ENCODE measurements at regions not wholly inside any gene's neighbourhood (a gene's known extent, or its start where the extent isn't known, plus 50 kb on each side); places are given as distances from the start of the nearest gene placed in this dataset.

- Histone ChIP-seq H3K36me3 (replicated peaks in 1 of 2; ENCODE audit: control extremely low read depth in 1 of 2, control insufficient read depth in 1 of 2, extremely low read depth in 1 of 2, insufficient read depth in 2 of 2, low read length in 1 of 2) (no peaks in the 10 kb centered on the region), H3K27me3 (replicated peaks in 1 of 4; ENCODE audit: control extremely low read depth in 1 of 4, control insufficient read depth in 3 of 4, insufficient read depth in 4 of 4, low read length in 3 of 4) (peaks cover 0 to 4% (median 0%) of the 10 kb centered on the region in 4 experiments), H3K4me1 (ENCODE audit: control insufficient read depth in 2 of 2, insufficient read depth in 2 of 2, low read length in 2 of 2) (no peaks in the 10 kb centered on the region), H4K20me1 (ENCODE audit: control insufficient read depth, insufficient read depth, low read length, poor library complexity, severe bottlenecking) (no peaks in the 10 kb centered on the region), H3K9ac (ENCODE audit: low read length) (no peak overlapping the region), H2AFZ (ENCODE audit: insufficient read depth, low read depth, low read length, poor library complexity, severe bottlenecking) (no peak overlapping the region), H3K79me2 (ENCODE audit: control insufficient read depth, insufficient read depth, low read length) (no peaks in the 10 kb centered on the region), H3K27ac (ENCODE audit: low read length in 2 of 2) (no peak overlapping the region), H3K4me3 (ENCODE audit: control extremely low read depth in 1 of 5, extremely low read depth in 1 of 5, insufficient read depth in 1 of 5, low read depth in 2 of 5, low read length in 4 of 5) (no peak overlapping the region), H3K4me2 (replicated peaks; ENCODE audit: low read depth, low read length, poor library complexity, severe bottlenecking) (no peak overlapping the region), H3K9me3 (ENCODE audit: control extremely low read depth in 1 of 3, control insufficient read depth in 2 of 3, insufficient read depth in 1 of 3, low read length in 2 of 3) (peaks cover 0 to 8% (median 0%) of the 10 kb centered on the region in 3 donors)
- Mint-ChIP-seq H3K9me3 (ENCODE audit: insufficient read depth) (no peaks in the 10 kb centered on the region), H3K4me1 (no peaks in the 10 kb centered on the region), H3K4me3 (no peak overlapping the region), H3K27ac (no peak overlapping the region), H3K27me3 (no peaks in the 10 kb centered on the region)
- TF ChIP-seq EZH2 (IDR thresholded peaks at IDR 0.05; ENCODE audit: borderline replicate concordance, insufficient read depth, low read depth, low read length, poor library complexity, severe bottlenecking) (no peak), CTCF (IDR thresholded peaks at IDR 0.05) (no peak)
- ChIA-PET CTCF (no interaction called here), POLR2A (no interaction called here)
- WGBS (ENCODE audit: insufficient coverage) = no CpG with 5 or more reads among the region's 1 CpG
- no peak for ATAC-seq (ENCODE audit: low read depth)
- intact Hi-C loops (cut with micrococcal nuclease) = no loop called here
- DNase-seq = no peak
Measured at GRCh38 chr6:71579902-71580301, 291.3 kb downstream of the OGFRL1 start.

DNA sequence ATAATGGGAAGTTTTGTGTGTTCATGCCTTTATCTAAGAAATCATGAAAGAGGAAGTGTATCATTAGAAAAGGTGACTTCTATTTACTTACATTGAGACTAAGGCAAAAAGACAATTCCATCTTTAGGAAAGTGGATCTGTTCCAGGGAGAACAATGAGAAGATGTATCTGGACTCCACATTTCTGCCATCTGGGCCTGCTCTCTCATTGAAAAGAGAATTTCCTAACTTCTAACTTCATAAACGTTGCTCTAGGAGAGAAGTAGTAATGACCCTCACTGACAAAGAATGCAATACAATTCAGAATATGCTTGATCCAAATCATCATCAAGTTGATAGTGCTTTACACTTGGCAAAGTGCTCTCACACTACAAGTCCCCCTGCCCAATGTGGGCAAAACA lies 294.2 kb downstream of the OGFRL1 start:
- ATAC-seq (ENCODE audit: low read depth) (no peak), DNase-seq (no peak)
- H3K4me3 ChIP-seq (ENCODE audit: control extremely low read depth in 1 of 5, extremely low read depth in 1 of 5, insufficient read depth in 1 of 5, low read depth in 2 of 5, low read length in 4 of 5) = no peak overlapping the region
- no peak overlapping the region for H2AFZ ChIP-seq (ENCODE audit: insufficient read depth, low read depth, low read length, poor library complexity, severe bottlenecking)
- Mint-ChIP-seq H3K4me1 (no peaks in the 10 kb centered on the region), H3K27ac (no peak overlapping the region), H3K9me3 (ENCODE audit: insufficient read depth) (no peaks in the 10 kb centered on the region), H3K27me3 (no peaks in the 10 kb centered on the region), H3K4me3 (no peak overlapping the region)
- no peaks in the 10 kb centered on the region for H3K27me3 ChIP-seq (replicated peaks in 1 of 4; ENCODE audit: control extremely low read depth in 1 of 4, control insufficient read depth in 3 of 4, insufficient read depth in 4 of 4, low read length in 3 of 4)
- WGBS (ENCODE audit: insufficient coverage) = no CpG with 5 or more reads among the region's 1 CpG
- H3K27ac ChIP-seq (ENCODE audit: low read length in 2 of 2) = no peak overlapping the region
- H3K4me1 ChIP-seq (ENCODE audit: control insufficient read depth in 2 of 2, insufficient read depth in 2 of 2, low read length in 2 of 2) = no peaks in the 10 kb centered on the region
- POLR2A ChIA-PET = no interaction called here
- H3K36me3 ChIP-seq (replicated peaks in 1 of 2; ENCODE audit: control extremely low read depth in 1 of 2, control insufficient read depth in 1 of 2, extremely low read depth in 1 of 2, insufficient read depth in 2 of 2, low read length in 1 of 2) = no peaks in the 10 kb centered on the region
- TF ChIP-seq CTCF (IDR thresholded peaks at IDR 0.05) = no peak
- TF ChIP-seq EZH2 (IDR thresholded peaks at IDR 0.05; ENCODE audit: borderline replicate concordance, insufficient read depth, low read depth, low read length, poor library complexity, severe bottlenecking) = no peak
- no peak overlapping the region for H3K4me2 ChIP-seq (replicated peaks; ENCODE audit: low read depth, low read length, poor library complexity, severe bottlenecking)
- no peaks in the 10 kb centered on the region for H4K20me1 ChIP-seq (ENCODE audit: control insufficient read depth, insufficient read depth, low read length, poor library complexity, severe bottlenecking)
- H3K9me3 ChIP-seq (ENCODE audit: control extremely low read depth in 1 of 3, control insufficient read depth in 2 of 3, insufficient read depth in 1 of 3, low read length in 2 of 3) = peaks cover 0 to 16% (median 0%) of the 10 kb centered on the region in 3 donors
- CTCF ChIA-PET = no interaction called here
- H3K79me2 ChIP-seq (ENCODE audit: control insufficient read depth, insufficient read depth, low read length) = no peaks in the 10 kb centered on the region
- no peak overlapping the region for H3K9ac ChIP-seq (ENCODE audit: low read length)
- intact Hi-C loops (cut with micrococcal nuclease) = no loop called here
